Neural progenitor cell (in vitro differentiated cells): ENCODE measurements at regions not wholly inside any gene's neighbourhood (a gene's known extent, or its start where the extent isn't known, plus 50 kb on each side); places are given as distances from the start of the nearest gene placed in this dataset.

Experiments
- DNase-seq: peaks from one replicate; pipeline ENCODE4 v3.0.0-alpha.2; 2016; ENCODE audit warnings: low spot score
- H2AFZ ChIP-seq: fragments of 200-600 bp; sonication (generic); replicated peaks from 2 replicates; pipeline ENCODE4 v1.6.1; 2016; ENCODE audit warnings: antibody characterized with exemption
- H3F3A ChIP-seq: fragments of 200-600 bp; sonication (generic); 2 replicates; pipeline ENCODE4 v1.6.1; 2016; ENCODE audit warnings: antibody characterized with exemption, low read depth
- H3K27ac ChIP-seq: fragments of 200-600 bp; sonication (generic); 2 replicates; pipeline ENCODE4 v1.5.1; 2016; ENCODE audit warnings: mild to moderate bottlenecking
- H3K27me3 ChIP-seq: fragments of 200-600 bp; sonication (generic); 2 replicates; pipeline ENCODE4 v1.6.1; 2016; ENCODE audit warnings: mild to moderate bottlenecking, moderate library complexity
- H3K36me3 ChIP-seq: fragments of 200-600 bp; sonication (generic); 2 replicates; pipeline ENCODE4 v1.5.1; 2016
- H3K4me1 ChIP-seq: fragments of 200-600 bp; sonication (generic); 2 replicates; pipeline ENCODE4 v1.6.1; 2016; ENCODE audit warnings: mixed run types
- H3K4me2 ChIP-seq: fragments of 200-600 bp; sonication (generic); 2 replicates; pipeline ENCODE4 v1.6.1; 2016
- H3K4me3 ChIP-seq: fragments of 200-600 bp; sonication (generic); 2 replicates; pipeline ENCODE4 v1.5.1; 2016
- H3K79me2 ChIP-seq: fragments of 200-600 bp; sonication (generic); 2 replicates; pipeline ENCODE4 v1.6.1; 2016; ENCODE audit warnings: low read depth
- H3K9ac ChIP-seq: fragments of 200-600 bp; sonication (generic); 2 replicates; pipeline ENCODE4 v1.6.1; 2016
- H3K9me3 ChIP-seq: fragments of 200-600 bp; sonication (generic); 2 replicates; pipeline ENCODE4 v1.5.1; 2016; ENCODE audit warnings: low read depth
- H4K20me1 ChIP-seq: fragments of 200-600 bp; sonication (generic); 2 replicates; pipeline ENCODE4 v1.6.1; 2016; ENCODE audit warnings: low read depth
- H3K27ac Mint-ChIP-seq: 3 replicates; pipeline ENCODE4 v1.8.0; 2021; ENCODE audit warnings: mixed read lengths
- H3K27me3 Mint-ChIP-seq: 2 replicates; pipeline ENCODE4 v1.8.0; 2022; ENCODE audit warnings: low read depth, mild to moderate bottlenecking, inconsistent platforms, moderate library complexity, mixed read lengths; ENCODE audit not compliant: insufficient read depth
- H3K36me3 Mint-ChIP-seq: 3 replicates; pipeline ENCODE4 v1.8.0; 2021; ENCODE audit warnings: mixed read lengths
- H3K4me1 Mint-ChIP-seq: 3 replicates; pipeline ENCODE4 v1.8.0; 2021; ENCODE audit warnings: mixed read lengths
- H3K4me3 Mint-ChIP-seq: 3 replicates; pipeline ENCODE4 v1.8.0; 2021; ENCODE audit warnings: mild to moderate bottlenecking, moderate library complexity, mixed read lengths
- H3K9me3 Mint-ChIP-seq: 3 replicates; pipeline ENCODE4 v1.8.0; 2020; ENCODE audit warnings: mixed read lengths
- EZH2 ChIP-seq: fragments of 200-600 bp; sonication (generic); IDR thresholded peaks from 2 replicates; pipeline ENCODE4 v1.6.1; 2017; ENCODE audit warnings: antibody characterized with exemption, mild to moderate bottlenecking, moderate library complexity
- EZH2phosphoT487 ChIP-seq: fragments of 200-600 bp; sonication (generic); IDR thresholded peaks from 2 replicates; pipeline ENCODE4 v1.6.1; 2017; ENCODE audit warnings: antibody characterized with exemption
- TF ChIP-seq, protein P1 (sequence below): fragments of 200-600 bp; sonication (generic); IDR thresholded peaks from 2 replicates; pipeline ENCODE4 v1.5.1; 2017; ENCODE audit warnings: antibody characterized with exemption, mild to moderate bottlenecking

DNA sequence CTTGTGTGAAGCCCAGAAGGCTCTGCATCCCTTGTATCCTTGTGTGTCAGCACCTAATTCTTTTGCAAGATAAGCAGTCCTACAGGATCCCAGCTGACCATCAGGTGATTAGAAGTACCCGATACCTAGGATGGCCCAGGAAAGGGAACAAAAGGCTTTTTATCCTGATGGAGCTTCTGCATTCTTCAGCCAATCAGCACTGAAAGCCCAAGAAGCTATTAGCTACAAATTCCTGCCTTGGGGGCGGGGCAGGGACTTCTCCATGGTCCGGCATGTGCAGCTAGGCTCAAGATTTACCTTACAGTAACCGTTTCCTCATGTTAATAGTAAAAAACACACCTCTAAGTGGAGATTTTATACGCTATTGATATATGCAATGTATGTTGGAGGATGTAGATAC, 264.6 kb upstream of the THUMPD2 start:
- H3K4me3 ChIP-seq, result no peak overlapping the region
- H3K27me3 ChIP-seq, result no peaks in the 10 kb centered on the region
- no peaks in the 10 kb centered on the region for H3K36me3 ChIP-seq
- H3K4me1 Mint-ChIP-seq, result peaks cover 2% of the 10 kb centered on the region
- no peaks in the 10 kb centered on the region for H4K20me1 ChIP-seq
- peak; percentile 29 for DNase-seq
- no peak overlapping the region for H3K4me3 Mint-ChIP-seq
- H3K79me2 ChIP-seq, result no peaks in the 10 kb centered on the region
- H3K27me3 Mint-ChIP-seq, result no peaks in the 10 kb centered on the region
- no peaks in the 10 kb centered on the region for H3K9me3 ChIP-seq
- H3K27ac ChIP-seq, result no peak overlapping the region
- no peaks in the 10 kb centered on the region for H3K36me3 Mint-ChIP-seq
- TF ChIP-seq, protein P1, sequence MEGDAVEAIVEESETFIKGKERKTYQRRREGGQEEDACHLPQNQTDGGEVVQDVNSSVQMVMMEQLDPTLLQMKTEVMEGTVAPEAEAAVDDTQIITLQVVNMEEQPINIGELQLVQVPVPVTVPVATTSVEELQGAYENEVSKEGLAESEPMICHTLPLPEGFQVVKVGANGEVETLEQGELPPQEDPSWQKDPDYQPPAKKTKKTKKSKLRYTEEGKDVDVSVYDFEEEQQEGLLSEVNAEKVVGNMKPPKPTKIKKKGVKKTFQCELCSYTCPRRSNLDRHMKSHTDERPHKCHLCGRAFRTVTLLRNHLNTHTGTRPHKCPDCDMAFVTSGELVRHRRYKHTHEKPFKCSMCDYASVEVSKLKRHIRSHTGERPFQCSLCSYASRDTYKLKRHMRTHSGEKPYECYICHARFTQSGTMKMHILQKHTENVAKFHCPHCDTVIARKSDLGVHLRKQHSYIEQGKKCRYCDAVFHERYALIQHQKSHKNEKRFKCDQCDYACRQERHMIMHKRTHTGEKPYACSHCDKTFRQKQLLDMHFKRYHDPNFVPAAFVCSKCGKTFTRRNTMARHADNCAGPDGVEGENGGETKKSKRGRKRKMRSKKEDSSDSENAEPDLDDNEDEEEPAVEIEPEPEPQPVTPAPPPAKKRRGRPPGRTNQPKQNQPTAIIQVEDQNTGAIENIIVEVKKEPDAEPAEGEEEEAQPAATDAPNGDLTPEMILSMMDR, result no peak
- TF ChIP-seq EZH2 (no peak), EZH2phosphoT487 (no peak)
- H3K4me1 ChIP-seq, result no peaks in the 10 kb centered on the region
- no peak overlapping the region for H3K9ac ChIP-seq
- no peaks in the 10 kb centered on the region for H3K9me3 Mint-ChIP-seq
- no peaks in the 10 kb centered on the region for H3F3A ChIP-seq
- no peak overlapping the region for H3K27ac Mint-ChIP-seq
- no peak overlapping the region for H2AFZ ChIP-seq
- no peak overlapping the region for H3K4me2 ChIP-seq

DNA sequence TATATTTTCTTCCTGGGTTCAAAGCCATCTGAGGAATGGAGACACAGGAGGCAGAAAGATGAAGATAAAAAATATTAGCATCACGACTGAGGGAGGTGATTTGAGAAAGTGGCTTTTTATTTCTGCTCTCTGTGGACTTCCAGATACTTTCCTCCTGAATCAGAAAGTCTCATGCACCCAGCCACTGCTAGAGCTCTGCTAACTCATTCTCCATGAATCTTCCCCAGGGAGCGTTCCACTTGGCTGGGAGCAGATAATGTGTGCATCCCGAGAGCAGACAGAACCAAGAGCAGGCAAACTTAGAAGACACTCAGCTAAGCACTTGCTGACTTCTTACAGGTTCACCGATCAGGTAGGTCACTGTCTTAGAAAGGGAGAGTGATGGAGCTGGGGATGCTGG, 264.1 kb upstream of the THUMPD2 start:
- Histone ChIP-seq H3K9me3 (no peaks in the 10 kb centered on the region), H2AFZ (no peak overlapping the region), H3K9ac (no peak overlapping the region), H4K20me1 (no peaks in the 10 kb centered on the region), H3K79me2 (no peaks in the 10 kb centered on the region), H3K4me1 (no peaks in the 10 kb centered on the region), H3K4me3 (no peak overlapping the region), H3F3A (no peaks in the 10 kb centered on the region), H3K36me3 (no peaks in the 10 kb centered on the region), H3K4me2 (no peak overlapping the region), H3K27me3 (no peaks in the 10 kb centered on the region), H3K27ac (no peak overlapping the region)
- peaks cover 2% of the 10 kb centered on the region for H3K4me1 Mint-ChIP-seq
- TF ChIP-seq EZH2phosphoT487 (no peak), EZH2 (no peak)
- TF ChIP-seq, protein P1, result no peak
- DNase-seq, result no peak
- H3K36me3 Mint-ChIP-seq, result no peaks in the 10 kb centered on the region
- no peaks in the 10 kb centered on the region for H3K27me3 Mint-ChIP-seq
- H3K4me3 Mint-ChIP-seq, result no peak overlapping the region
- H3K27ac Mint-ChIP-seq, result no peak overlapping the region
- no peaks in the 10 kb centered on the region for H3K9me3 Mint-ChIP-seq

DNA sequence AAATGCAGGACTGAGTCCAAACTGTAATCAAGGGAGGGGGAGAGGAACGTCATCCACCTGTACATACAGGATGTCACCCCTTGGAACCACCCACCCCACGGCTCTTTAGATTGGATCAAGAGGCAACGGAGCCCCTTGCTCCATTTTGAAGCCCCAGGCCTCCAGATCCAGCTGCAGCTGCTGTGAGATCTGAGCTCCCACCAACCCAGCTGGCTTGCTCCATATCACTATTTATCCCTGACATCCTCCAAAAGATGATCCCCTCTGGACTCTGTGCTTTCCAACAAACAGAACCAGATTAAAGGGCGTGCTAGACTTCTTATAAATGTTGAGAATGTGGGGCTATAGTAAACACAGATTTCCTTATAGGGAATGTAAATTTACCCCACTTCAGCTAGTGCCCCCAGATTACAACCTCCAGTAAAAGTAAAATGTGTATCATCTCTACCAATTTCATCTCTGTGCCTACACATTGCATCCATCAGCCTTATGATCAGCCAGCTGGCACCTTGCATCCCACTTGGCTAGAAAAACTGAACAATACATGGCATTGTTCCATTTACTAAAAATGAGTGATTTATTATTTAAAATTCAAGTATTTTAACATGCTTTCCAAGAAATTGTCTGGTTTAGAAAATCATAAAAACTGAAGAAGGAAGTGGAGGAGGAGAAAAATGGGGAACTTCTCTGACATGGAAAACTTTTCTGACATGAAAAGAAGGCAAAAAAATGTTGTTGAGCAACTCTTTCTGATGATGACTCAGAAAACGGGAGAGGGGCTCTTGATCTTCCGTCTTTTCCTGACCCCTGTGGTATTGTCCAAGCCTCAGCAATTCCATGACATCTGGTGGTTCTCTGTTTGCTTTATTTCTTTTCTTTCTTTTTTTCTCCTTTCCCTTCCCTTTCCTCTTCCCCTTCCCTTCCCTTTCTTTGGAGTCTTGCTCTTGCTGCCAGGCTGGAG, 262.6 kb upstream of the THUMPD2 start:
- no peak for DNase-seq
- Histone ChIP-seq H3K27me3 (no peaks in the 10 kb centered on the region), H3K9me3 (no peaks in the 10 kb centered on the region), H3K9ac (no peak overlapping the region), H4K20me1 (no peaks in the 10 kb centered on the region), H3K79me2 (no peaks in the 10 kb centered on the region), H3K27ac (no peak overlapping the region), H3K4me3 (no peak overlapping the region), H3K36me3 (no peaks in the 10 kb centered on the region), H3K4me2 (no peak overlapping the region), H3K4me1 (no peaks in the 10 kb centered on the region), H3F3A (no peaks in the 10 kb centered on the region), H2AFZ (no peak overlapping the region)
- no peaks in the 10 kb centered on the region for H3K9me3 Mint-ChIP-seq
- H3K36me3 Mint-ChIP-seq, result no peaks in the 10 kb centered on the region
- H3K27me3 Mint-ChIP-seq, result no peaks in the 10 kb centered on the region
- H3K27ac Mint-ChIP-seq, result no peak overlapping the region
- peaks cover 2% of the 10 kb centered on the region for H3K4me1 Mint-ChIP-seq
- H3K4me3 Mint-ChIP-seq, result no peak overlapping the region
- TF ChIP-seq EZH2phosphoT487 (no peak), EZH2 (no peak)
- TF ChIP-seq, protein P1, result no peak
